Renal cortex interstitium (tissue), 11 donors: ENCODE measurements at regions not wholly inside any gene's neighbourhood (a gene's known extent, or its start where the extent isn't known, plus 50 kb on each side); places are given as distances from the start of the nearest gene placed in this dataset.

Source experiments
- DNase-seq, 11 donors: peaks; one replicate each; pipeline ENCODE4 v3.0.0-alpha.2; 2013; ENCODE audit warnings: low read depth in 9 of 11, low spot score in 4 of 11; ENCODE audit errors: extremely low read depth in 1 of 11

DNA sequence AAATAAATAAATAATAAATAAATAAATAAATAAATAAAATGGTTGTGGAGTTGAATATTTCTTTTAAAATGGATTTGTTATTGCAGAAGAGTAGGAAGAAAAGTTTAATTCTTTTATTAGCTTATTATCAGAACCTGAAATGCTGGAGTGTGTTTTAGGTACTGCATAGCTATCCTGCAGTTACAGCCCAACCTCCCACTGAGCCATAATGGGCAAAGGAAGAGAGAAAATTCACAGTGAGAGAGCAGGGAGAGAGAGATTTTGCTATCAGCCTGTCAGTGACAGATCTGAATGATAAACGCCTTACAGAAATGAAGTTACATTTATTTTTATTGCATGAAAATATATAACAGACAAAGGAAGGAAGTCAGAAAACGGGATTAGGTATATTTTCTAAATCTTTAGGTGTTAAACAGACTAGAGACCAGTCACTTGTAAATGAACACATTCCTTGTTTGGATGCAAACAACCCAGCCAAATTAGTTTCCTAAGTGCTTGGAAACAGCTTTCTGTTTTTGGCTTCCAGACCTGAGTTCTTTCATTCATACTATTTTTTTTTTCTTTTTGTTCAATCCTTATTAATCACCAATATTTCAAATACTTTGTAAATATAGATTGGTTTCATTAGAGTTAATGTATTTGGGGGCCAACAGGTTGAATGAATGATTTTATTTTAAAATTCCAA lies 425.3 kb downstream of the USP25 start:
- DNase-seq, result no peak

DNA sequence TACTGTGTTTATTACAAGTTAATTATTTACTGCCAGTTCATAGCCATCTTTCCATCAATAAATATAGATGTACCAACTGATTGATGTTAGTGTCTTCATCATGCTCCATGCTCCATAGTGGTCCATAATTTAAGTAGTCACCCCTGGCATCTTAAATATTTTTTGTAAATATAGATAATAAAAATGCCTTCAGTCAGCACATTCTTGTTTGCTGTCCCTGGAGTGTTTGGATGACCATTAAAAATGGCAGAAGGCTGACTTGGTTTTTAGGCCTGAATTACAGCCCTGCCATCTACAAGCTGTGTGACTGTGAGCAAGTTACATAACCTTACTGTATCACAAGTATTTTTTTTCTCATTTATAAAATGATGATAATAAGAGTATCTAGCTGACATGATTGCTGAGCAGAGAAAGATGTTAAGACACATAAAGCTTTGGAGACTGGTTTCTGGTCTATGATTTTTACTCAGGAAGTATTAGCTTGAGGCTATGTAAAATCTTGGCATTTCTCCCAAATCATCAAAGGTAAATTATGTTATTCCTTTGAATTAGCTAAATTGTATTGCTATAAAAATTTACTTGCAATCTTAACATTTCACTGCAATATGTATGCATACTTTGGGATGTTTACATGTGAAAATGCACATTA lies 427.2 kb downstream of the USP25 start:
- DNase-seq, result no peak

DNA sequence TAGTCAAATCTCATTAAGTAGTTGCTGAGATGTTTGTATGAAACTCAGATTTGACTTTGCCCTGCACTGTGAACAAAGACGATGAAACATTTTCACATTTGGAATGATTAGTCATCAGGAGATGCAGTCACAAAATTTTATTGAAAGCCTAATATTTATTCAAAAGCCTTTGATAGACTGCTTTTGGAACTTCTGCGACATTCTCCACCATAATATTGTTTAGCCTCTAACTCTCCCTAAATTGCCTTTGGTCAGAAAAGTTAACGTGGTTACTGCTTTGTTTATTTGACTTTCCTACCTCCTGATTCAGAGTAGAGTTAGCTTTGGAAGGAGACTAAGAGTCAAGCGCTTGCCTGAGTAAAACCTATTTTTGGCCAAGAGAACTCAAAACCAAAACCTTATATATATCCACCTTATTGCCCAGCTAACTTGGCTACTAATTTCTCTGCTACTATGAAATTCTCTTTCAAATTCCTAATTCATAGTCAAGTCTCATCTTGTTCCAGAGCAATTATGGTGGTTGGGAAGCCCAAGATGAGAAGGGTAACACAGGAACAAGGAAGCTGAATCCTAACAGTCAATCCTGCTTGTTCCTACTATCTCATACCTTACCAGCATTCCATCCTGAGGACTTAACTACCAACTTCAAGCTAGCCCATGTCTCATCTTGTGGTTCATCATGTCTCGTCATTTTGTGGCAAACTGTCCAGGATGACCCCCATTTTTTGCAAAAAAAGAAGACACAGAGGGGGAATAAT lies 429.6 kb downstream of the USP25 start:
- DNase-seq, result no peak

DNA sequence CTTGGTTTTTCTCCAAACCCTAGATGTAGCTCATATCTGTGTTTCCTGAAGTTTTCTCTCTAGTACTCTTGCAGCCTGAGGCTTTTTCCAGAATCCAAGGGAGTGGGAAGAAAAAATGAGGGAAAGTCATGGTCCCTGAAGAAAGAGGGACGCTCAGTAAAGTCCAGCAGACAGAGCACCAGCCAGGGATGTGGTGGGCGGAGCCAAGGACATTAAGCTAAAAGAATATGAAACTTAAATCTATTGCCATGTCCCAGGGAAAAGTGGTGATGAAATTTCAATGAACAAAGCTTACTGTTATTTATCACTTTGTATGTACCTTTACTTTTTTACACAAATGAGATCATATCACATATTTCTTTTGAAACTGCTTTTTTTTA lies 430.2 kb downstream of the USP25 start:
- no peak for DNase-seq

DNA sequence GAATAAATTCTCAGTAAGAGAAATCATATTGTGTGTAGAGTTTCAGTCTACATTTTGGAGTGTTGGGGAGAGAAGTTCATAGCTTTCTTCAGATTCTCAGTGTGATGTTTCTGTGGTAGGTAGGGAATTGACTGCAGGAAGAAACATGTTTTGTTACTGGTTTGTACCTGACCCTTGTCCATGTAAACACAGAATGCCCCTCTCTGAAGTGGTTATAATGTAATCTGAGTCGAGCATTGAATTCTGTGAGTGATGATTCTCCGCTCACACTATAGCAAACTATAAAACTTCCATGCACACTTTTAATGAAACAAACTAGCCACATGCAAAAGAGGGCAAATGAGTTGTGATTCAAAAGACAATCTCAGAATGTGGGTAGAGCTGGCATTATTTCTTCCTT lies 433.2 kb downstream of the USP25 start:
- no peak for DNase-seq

DNA sequence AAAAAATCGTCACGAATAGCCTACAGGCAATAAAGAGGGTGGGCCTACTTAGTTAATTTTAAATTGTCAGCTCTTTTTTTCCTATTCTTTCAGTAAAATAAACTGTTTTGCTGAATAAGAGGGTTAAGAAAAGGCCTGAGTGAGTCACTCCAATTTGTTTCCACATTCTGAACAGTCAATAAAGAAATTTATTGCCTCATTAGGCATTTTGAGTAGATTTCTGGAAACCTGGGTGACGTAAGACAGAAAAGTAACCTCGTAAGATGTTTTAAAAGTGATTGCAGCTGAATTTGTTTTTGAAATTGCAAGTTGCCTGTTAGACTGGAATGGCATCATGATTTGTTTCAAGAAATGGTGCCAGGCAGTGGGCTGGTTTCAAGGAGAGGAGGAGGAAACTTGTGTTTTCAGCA lies 439.3 kb downstream of the USP25 start:
- no peak for DNase-seq

DNA sequence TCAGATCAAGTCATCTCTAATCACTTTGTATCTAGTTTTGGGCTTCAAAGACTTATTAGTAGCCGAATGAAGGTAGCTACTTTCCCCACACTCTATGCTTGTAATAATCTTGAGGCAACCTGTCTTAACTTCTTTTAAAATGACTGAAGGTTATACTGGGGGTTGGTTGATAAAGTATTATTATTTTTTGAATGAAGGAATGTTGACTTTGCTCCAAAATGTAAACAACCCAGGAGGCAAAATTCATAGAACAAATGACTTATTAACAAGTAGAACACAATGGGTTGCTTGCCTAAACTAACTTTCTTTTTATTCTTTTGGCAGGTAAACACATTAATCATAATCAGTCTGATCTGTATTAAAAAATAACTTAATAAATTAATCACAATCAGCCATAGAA lies 440.0 kb downstream of the USP25 start:
- DNase-seq, result no peak

DNA sequence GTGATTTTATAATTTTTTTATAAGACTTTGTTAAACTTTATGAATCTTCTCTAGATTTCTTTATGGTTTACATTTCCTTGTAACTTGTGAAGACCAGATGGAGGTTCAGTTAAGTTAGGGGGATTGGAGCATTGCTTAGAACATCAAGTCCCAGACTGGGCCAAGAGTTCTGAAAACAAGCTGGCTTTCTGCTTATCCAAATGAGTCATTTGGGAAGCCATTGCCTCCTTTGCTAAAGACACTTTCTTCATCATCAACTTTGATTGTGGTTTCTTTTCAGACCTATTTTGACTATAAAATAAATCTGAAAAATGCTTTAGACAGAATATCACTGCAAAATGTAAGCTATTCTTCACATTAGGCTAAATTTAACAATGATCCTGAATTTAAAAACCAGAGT lies 446.8 kb downstream of the USP25 start:
- no peak for DNase-seq

DNA sequence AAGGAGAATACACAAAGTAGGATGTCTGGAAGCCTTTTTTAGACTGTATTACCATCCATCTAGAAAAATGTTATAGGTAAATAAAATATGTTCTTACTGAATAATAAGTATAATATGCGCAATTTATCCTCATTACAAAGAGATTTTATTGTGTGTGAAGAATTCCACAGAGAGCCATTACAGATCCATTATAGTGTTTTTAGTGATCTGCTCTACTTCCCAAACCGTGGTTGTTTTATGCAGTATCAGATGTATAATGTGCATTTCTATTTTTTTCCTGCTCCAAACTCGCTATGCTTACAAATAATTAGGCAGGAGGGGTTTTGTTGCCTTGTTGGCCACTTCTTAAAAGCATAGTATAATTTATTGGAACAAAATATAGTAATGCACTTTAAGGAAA lies 447.8 kb downstream of the USP25 start:
- DNase-seq, result no peak

DNA sequence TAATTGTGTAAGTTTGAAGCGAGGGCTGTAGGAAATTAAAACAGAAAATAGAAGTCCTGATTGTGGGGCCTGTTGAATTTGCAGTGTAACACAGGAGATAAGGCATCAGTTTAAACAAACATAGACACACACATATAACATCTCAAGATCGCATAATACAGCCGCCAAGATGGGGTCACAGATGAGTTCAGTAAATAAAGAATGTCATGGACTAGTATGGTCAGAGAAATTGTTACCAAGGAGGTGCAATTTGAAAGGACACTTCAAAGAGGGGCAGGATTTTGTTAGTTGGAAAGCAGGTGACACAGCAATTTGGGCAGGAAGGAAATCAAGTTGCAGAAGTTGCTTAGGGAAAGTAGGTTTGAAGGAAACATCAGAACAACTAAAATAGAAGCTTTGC lies 450.0 kb downstream of the USP25 start:
- DNase-seq, result no peak

DNA sequence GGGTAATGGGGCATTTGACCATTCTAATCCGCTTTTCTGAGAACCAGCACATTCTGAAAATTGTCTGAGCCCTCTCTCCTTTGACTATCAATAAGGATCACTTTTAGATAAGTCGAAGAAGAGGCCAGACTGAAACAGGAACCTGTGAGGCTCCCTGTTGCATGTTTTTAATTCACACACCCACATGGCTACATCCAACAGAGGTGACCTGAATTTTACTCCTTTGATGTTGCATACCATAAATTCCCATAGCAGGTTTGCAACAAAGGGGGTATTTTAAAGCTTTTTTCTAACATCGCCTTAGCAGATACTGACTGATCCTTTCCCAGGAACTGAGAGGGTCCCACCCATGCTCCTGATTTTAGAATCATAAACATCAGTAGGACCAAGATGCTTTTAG lies 450.8 kb downstream of the USP25 start:
- DNase-seq, result no peak

DNA sequence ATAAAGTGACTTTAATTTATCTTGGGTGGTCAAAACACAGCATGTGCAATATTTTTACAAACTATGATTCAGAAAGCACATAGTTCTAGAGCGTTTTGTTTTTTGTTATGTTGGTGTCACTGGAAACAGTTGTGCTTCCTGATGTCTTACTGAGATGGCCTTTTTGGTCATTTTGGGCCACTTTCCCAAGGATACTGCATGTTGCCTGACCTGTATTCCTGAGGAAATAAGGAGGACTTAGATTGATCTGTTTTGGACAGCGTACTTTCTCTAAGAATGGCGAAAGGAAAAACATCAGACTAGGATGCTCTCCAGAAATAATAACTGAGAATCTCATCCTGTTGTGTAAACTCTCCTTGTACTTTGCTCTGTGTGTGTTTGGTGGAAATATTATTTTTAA lies 451.2 kb downstream of the USP25 start:
- DNase-seq, result peak in 3 of 11 donors; percentile 13 to 25 (median 21)

DNA sequence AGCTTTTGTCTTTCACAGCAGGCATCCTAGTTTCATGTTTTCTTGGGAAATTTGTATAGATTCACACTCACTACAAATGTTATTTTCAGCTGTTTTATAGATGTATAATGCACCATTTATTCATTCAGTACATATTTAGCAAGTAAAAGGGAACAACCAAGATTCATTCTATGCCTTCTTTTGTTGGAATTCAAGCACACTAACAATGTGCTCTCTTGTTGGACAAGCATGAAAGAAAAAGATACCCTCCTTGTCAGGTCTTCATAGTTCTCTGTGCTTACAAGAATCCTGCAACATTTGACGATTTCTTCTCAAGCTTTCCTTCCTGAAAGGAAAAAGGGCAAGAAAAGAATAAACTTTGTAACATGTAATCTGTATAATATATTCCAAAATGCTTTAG lies 456.0 kb downstream of the USP25 start:
- no peak for DNase-seq

DNA sequence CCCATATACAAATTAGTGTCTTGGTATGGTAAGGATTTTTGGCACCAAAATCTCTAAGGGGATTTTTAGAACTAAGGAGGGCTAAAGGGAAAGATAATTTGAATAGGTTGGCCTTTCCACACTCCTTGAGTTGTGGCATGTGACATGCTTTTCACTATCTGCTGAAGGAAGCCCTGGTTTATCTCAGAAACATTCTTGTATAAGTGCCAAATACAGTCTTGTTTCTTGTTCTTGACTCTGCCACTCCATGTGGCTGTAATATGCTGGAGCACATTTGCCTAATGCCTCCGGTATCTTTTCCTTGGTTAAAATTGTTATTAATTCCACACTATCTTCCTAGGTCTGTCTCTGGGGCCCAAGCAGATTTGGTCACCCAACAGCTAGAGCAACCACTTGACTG lies 457.0 kb downstream of the USP25 start:
- no peak for DNase-seq

DNA sequence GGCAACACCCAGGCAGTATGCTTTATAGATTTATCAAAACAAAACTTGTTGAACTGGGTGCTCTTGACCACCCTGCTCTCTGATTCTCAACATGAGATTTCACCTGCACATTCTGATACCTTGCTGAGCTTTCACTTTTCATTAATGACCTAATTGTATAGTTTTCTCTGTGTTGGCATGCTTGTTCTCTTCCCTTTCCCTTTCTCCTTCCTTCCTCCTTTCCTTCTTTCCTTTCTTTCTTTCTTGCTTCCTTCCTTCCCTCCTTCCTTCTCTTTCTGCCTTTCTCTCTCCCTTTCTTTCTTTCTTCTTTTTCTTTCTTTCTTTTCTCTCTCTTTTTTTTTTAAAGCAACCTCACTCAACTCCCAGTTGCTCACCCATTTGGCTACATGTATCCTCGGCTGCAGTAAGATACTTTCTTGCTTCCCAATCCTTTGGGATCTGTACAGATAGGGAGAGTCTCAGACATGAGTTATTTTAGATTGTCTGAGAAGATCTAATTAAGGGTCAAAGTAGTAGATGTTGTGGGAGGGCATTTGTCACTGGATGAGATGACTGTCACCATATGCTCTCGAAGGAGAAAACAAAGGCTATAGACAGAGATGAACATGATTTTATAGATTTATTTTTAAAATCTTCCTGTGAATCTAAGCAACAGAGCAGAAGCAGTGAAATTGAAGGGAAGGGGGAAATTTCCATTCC lies 458.0 kb downstream of the USP25 start:
- no peak for DNase-seq

DNA sequence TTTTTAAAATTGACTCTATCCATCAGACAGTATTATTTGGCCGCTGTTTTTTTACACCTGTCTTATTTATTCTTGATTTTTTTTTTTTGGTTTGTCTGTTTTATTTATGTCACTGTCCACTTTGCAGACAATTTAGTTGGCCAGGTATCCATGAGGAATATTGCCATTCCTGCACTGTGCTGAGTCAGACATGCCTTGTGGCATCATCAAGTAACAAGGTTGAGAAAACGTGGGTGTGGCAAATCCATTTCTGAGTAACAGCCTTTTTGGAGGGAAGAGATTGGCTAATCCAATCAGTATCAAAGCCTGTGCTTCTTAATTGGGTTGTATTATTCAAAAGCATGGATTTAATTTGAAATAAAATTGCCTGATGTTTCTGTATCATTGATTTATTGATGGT lies 463.1 kb downstream of the USP25 start:
- DNase-seq, result no peak

DNA sequence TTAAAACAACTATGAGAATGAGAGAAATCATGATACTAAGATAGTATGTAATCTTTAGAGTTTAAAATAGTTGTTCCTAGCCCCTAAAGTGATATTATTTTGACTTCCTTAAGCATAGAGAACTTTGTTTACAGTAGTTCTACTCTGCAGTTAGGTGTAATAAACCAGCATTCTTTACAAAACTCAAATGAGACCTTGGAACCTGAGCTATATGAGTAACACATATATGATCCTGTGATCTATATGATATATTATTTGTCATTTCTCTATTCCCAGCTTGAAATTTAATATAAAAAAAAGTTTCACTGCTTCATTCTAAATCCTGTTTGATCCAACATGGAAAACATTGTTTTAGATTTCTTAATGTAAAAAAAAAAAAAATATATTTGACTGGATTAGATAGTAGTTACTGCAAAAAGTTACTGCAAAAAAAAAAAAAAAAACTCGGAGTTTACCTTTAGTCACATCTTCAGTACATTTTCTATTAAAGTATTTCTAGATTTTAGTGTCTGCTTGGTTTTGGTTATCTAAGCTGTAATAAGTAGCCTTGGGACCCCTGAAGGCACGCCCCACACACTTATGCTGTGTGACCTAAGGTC lies 463.8 kb downstream of the USP25 start:
- no peak for DNase-seq

DNA sequence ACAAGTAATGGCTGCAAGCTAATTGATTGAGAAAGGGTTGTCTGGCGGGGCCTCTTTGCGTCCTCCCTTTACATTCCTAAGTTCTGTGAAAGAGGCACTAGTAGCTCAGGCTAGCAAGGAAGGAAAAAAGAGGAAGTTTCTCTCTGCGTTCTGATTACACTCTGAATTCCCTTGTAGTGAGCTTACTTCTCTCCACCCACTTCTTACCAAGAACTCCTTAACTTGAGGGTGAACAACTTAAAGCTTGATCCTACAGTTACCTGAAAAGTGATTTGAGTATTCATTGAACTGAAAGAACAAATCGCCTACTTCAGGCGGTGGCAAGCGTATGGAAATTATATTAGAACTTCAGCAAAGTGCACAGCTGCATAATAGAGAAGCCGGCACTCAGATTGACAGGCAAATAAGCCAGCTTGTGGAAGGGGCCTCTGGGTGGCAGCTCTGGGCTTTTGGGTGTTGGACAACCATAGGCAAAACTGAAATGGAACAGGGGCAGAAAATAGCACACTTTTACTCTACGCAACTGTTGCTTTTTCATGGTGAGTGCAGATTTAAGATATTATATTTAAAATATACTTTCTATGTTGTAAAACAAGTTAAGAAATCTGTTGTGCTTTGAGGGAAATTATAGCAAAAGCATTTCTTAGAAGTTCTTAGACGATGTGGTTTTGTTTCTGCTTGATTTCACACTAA lies 464.5 kb downstream of the USP25 start:
- DNase-seq, result peak in 5 of 11 donors; percentile 47 to 77 (median 65)
